Adrenal gland (tissue), 9 donors: ENCODE measurements at regions not wholly inside any gene's neighbourhood (a gene's known extent, or its start where the extent isn't known, plus 50 kb on each side); places are given as distances from the start of the nearest gene placed in this dataset.

Source experiments
- DNase-seq, 7 donors: peaks; one replicate each; pipeline ENCODE4 v3.0.0-alpha.2; 2019 to 2020
- H3K27ac ChIP-seq, 5 donors: fragments of 200-600 bp; sonication (generic) in 4 of 5; 1 replicate in 3 of 5; 2 replicates in 2 of 5; pipeline versions ENCODE4 v1.5.1 to v1.8.0; 2016 to 2020; ENCODE audit warnings: mild to moderate bottlenecking in 1 of 5
- H3K27me3 ChIP-seq: fragments of 200-600 bp; 2 replicates; pipeline ENCODE4 v1.8.0; 2021
- H3K36me3 ChIP-seq, 2 donors: fragments of 200-600 bp; replicated peaks in 1 of 2; 1 replicate in 1 of 2; 2 replicates in 1 of 2; pipeline versions ENCODE4 v1.5.1 to v1.8.0; 2018 to 2022
- H3K4me1 ChIP-seq, 2 donors: fragments of 200-600 bp; replicated peaks in 1 of 2; 1 replicate in 1 of 2; 2 replicates in 1 of 2; pipeline versions ENCODE4 v1.5.1 to v1.8.0; 2018 to 2021
- H3K4me3 ChIP-seq, 4 donors: fragments of 200-600 bp; sonication (generic) in 3 of 4; one replicate each; pipeline ENCODE4 v1.5.1; 2016 to 2018
- H3K9me3 ChIP-seq, 3 donors: fragments of 200-600 bp; sonication (generic) in 1 of 3; replicated peaks in 1 of 3; 1 replicate in 2 of 3; 2 replicates in 1 of 3; pipeline versions ENCODE4 v1.5.1 to v1.8.0; 2016 to 2021
- POLR2A ChIP-seq, 2 donors: fragments of 450-650 bp; IDR thresholded peaks; one replicate each; pipeline ENCODE4 v1.6.1; 2017; ENCODE audit warnings: antibody characterized with exemption in 2 of 2, mild to moderate bottlenecking in 2 of 2, moderate library complexity in 1 of 2
- WGBS, 4 donors: extraction: QIAGEN DNeasy Blood & Tissue Kit in 2 of 4; methylation state at CpG; one replicate each; pipeline versions ENCODE4 v1.1.5 to v1.1.7; 2013 to 2017; 5-methylcytosine and 5-hydroxymethylcytosine counted together
- intact Hi-C, 2 donors: fragments of 100-400 bp; cut with DNase I; formaldehyde crosslinking; loops; one replicate each; pipeline versions ENCODE4 v1.14.1 to v1.15.0; 2022 to 2023
- TF ChIP-seq, protein P1 (sequence below), 6 experiments: fragments of 450-650 bp in 4 of 6; fragments of 200-600 bp in 2 of 6; sonication (generic) in 1 of 6; IDR thresholded peaks; 1 replicate in 5 of 6; 2 replicates in 1 of 6; pipeline versions ENCODE4 v1.5.1 to v1.8.0; 2016 to 2021; ENCODE audit warnings: antibody characterized with exemption in 6 of 6, mild to moderate bottlenecking in 2 of 6, moderate library complexity in 1 of 6
- donor health status: healthy with polysubstance abuse.
- donor health status: Bipolar disorder and iron deficiency.
- donor health status: DM: yes; HTN: yes; CAD: no.
- donor health status: DM: no; HTN: no; CAD: no.
- donor health status: DM: no; HTN: no; CAD: no.

GRCh38 chr18:43515481-43515880 lies 238.2 kb upstream of the SYT4 start:
- H3K4me3 ChIP-seq = no peak overlapping the region
- intact Hi-C loops = no loop called here
- no peaks in the 10 kb centered on the region for H3K27me3 ChIP-seq
- peaks cover 0 to 6% (median 0%) of the 10 kb centered on the region in 3 donors for H3K9me3 ChIP-seq
- no peak for DNase-seq
- no peak for TF ChIP-seq POLR2A (IDR thresholded peaks at IDR 0.05)
- TF ChIP-seq, protein P1, sequence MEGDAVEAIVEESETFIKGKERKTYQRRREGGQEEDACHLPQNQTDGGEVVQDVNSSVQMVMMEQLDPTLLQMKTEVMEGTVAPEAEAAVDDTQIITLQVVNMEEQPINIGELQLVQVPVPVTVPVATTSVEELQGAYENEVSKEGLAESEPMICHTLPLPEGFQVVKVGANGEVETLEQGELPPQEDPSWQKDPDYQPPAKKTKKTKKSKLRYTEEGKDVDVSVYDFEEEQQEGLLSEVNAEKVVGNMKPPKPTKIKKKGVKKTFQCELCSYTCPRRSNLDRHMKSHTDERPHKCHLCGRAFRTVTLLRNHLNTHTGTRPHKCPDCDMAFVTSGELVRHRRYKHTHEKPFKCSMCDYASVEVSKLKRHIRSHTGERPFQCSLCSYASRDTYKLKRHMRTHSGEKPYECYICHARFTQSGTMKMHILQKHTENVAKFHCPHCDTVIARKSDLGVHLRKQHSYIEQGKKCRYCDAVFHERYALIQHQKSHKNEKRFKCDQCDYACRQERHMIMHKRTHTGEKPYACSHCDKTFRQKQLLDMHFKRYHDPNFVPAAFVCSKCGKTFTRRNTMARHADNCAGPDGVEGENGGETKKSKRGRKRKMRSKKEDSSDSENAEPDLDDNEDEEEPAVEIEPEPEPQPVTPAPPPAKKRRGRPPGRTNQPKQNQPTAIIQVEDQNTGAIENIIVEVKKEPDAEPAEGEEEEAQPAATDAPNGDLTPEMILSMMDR (IDR thresholded peaks at IDR 0.05) = no peak
- H3K4me1 ChIP-seq = no peaks in the 10 kb centered on the region
- WGBS, 4 donors = 62 to 76% (median 74%) methylated on average over 2 of the region's 2 CpGs
- no peaks in the 10 kb centered on the region for H3K36me3 ChIP-seq
- no peak overlapping the region for H3K27ac ChIP-seq

GRCh38 chr18:43524260-43524659 lies 247.0 kb upstream of the SYT4 start:
- DNase-seq = no peak
- intact Hi-C loops = loop anchor here in 1 of 2 donors (10.0 kb wide), 1 partner anchor 59 kb away; no protein-coding TSS in a partner anchor
- Histone ChIP-seq H3K36me3 (no peaks in the 10 kb centered on the region), H3K4me1 (no peaks in the 10 kb centered on the region), H3K27ac (no peak overlapping the region), H3K9me3 (peaks cover 0 to 6% (median 0%) of the 10 kb centered on the region in 3 donors), H3K4me3 (no peak overlapping the region), H3K27me3 (no peaks in the 10 kb centered on the region)
- TF ChIP-seq POLR2A (IDR thresholded peaks at IDR 0.05) = no peak
- TF ChIP-seq, protein P1 (IDR thresholded peaks at IDR 0.05) = no peak

- H3K27me3 ChIP-seq = no peaks in the 10 kb centered on the region
- 18 to 35% (median 21%) methylated on average over 2 of the region's 2 CpGs for WGBS, 4 donors
- H3K4me1 ChIP-seq = no peaks in the 10 kb centered on the region
- TF ChIP-seq, protein P1 (IDR thresholded peaks at IDR 0.05) = no peak
- TF ChIP-seq POLR2A (IDR thresholded peaks at IDR 0.05) = no peak
- no peak overlapping the region for H3K27ac ChIP-seq
- intact Hi-C loops = loop anchor here in 1 of 2 donors (10.0 kb wide), 1 partner anchor 60 kb away; no protein-coding TSS in a partner anchor
- no peak for DNase-seq
- H3K4me3 ChIP-seq = no peak overlapping the region
- H3K36me3 ChIP-seq = no peaks in the 10 kb centered on the region
- peaks cover 0 to under 1% (median 0%) of the 10 kb centered on the region in 3 donors for H3K9me3 ChIP-seq
These were observed 247.9 kb upstream of the SYT4 start for GRCh38 chr18:43525169-43525568.

DNA sequence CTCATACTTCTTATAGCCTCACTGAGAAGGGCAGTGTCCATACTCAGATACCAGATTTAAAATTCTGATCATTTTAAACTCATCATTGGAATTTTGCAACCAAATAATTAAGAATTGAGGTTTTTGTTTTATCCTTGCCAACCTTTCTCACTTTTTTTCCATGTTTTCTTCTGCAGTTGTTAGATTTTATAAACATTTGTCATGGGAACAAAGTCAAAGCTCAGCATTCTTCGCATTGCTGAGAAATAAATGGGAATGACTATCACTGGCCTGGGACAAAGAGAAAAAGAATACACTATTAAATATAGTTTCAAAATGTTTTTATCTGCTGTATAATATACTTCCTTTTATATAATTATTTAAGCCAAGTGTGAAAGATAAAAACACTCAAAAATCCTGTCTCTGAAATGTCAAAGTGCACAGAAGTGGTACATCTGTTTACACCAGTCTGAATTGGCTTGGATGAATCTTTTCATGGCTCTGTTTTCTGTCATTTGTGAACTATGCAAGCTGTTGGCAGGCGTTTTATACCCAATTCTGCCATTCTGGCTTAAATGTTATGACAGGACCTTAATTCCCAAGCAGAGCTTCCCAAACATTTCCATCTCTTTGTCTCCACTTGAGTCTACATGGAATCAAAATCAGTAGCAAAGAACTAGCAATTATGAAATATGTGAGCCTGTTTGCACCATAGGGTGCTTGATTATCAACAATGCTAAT lies 249.3 kb upstream of the SYT4 start:
- 42 to 58% (median 47%) methylated on average over 2 of the region's 2 CpGs for WGBS, 4 donors
- no peak for TF ChIP-seq POLR2A (IDR thresholded peaks at IDR 0.05)
- TF ChIP-seq, protein P1 (IDR thresholded peaks at IDR 0.05) = no peak
- Histone ChIP-seq H3K27ac (no peak overlapping the region), H3K27me3 (no peaks in the 10 kb centered on the region), H3K4me1 (no peaks in the 10 kb centered on the region), H3K4me3 (no peak overlapping the region), H3K9me3 (no peaks in the 10 kb centered on the region), H3K36me3 (no peaks in the 10 kb centered on the region)
- no peak for DNase-seq
- intact Hi-C loops = loop anchor here in 1 of 2 donors (10.0 kb wide), 1 partner anchor 62 kb away; no protein-coding TSS in a partner anchor
